Muscle layer of colon (tissue), 2 donors: ENCODE measurements at regions not wholly inside any gene's neighbourhood (a gene's known extent, or its start where the extent isn't known, plus 50 kb on each side); places are given as distances from the start of the nearest gene placed in this dataset.

Experiments used
- H3K27ac ChIP-seq: one replicate; pipeline ENCODE4 v1.7.0; 2013; ENCODE audit warnings: low read depth, mild to moderate bottlenecking, low read length, moderate library complexity
- H3K27me3 ChIP-seq, 2 donors: one replicate each; pipeline ENCODE4 v1.7.0; 2013; ENCODE audit warnings: low read length in 2 of 2, mild to moderate bottlenecking in 2 of 2; ENCODE audit not compliant: insufficient read depth in 2 of 2, control insufficient read depth in 1 of 2
- H3K36me3 ChIP-seq: one replicate; pipeline ENCODE4 v1.7.0; 2013; ENCODE audit warnings: mild to moderate bottlenecking, low read length; ENCODE audit not compliant: insufficient read depth
- H3K4me1 ChIP-seq: one replicate; pipeline ENCODE4 v1.7.0; 2013; ENCODE audit warnings: mild to moderate bottlenecking, low read length; ENCODE audit not compliant: insufficient read depth
- H3K4me3 ChIP-seq, 2 donors: one replicate each; pipeline ENCODE4 v1.7.0; 2013; ENCODE audit warnings: low read length in 2 of 2, low read depth in 1 of 2, mild to moderate bottlenecking in 1 of 2, moderate library complexity in 1 of 2
- H3K9ac ChIP-seq: one replicate; pipeline ENCODE4 v1.7.0; 2013; ENCODE audit warnings: low read length
- H3K9me3 ChIP-seq: one replicate; pipeline ENCODE4 v1.7.0; 2013; ENCODE audit warnings: mild to moderate bottlenecking, low read length
- donor health status: abdominal sarcoma.
- donor health status: Adenocarcinoma of cecum.

- Histone ChIP-seq H3K9ac (no peak overlapping the region), H3K36me3 (no peaks in the 10 kb centered on the region), H3K27me3 (no peaks in the 10 kb centered on the region), H3K4me3 (no peak overlapping the region), H3K27ac (no peak overlapping the region), H3K4me1 (no peaks in the 10 kb centered on the region), H3K9me3 (no peaks in the 10 kb centered on the region)
These were observed 777.4 kb downstream of the DSC3 start for GRCh38 chr18:30265190-30265589.

GRCh38 chr18:30254331-30254730 lies 788.2 kb downstream of the DSC3 start:
- no peak overlapping the region for H3K27ac ChIP-seq
- H3K27me3 ChIP-seq: no peaks in the 10 kb centered on the region
- H3K9me3 ChIP-seq: no peaks in the 10 kb centered on the region
- no peak overlapping the region for H3K4me3 ChIP-seq
- no peak overlapping the region for H3K9ac ChIP-seq
- H3K36me3 ChIP-seq: no peaks in the 10 kb centered on the region
- H3K4me1 ChIP-seq: no peaks in the 10 kb centered on the region

- H3K4me3 ChIP-seq: no peak overlapping the region
- no peak overlapping the region for H3K9ac ChIP-seq
- H3K27ac ChIP-seq: no peak overlapping the region
- no peaks in the 10 kb centered on the region for H3K27me3 ChIP-seq
- H3K9me3 ChIP-seq: no peaks in the 10 kb centered on the region
- H3K4me1 ChIP-seq: no peaks in the 10 kb centered on the region
- no peaks in the 10 kb centered on the region for H3K36me3 ChIP-seq
These were observed 794.5 kb downstream of the DSC3 start for GRCh38 chr18:30248056-30248455.

- Histone ChIP-seq H3K27ac (no peak overlapping the region), H3K27me3 (no peaks in the 10 kb centered on the region), H3K9me3 (no peaks in the 10 kb centered on the region), H3K4me1 (no peaks in the 10 kb centered on the region), H3K4me3 (no peak overlapping the region), H3K9ac (no peak overlapping the region), H3K36me3 (no peaks in the 10 kb centered on the region)
These were observed 796.6 kb downstream of the DSC3 start for GRCh38 chr18:30245766-30246455.

- Histone ChIP-seq H3K36me3 (no peaks in the 10 kb centered on the region), H3K4me1 (no peaks in the 10 kb centered on the region), H3K27me3 (no peaks in the 10 kb centered on the region), H3K9ac (no peak overlapping the region), H3K4me3 (no peak overlapping the region), H3K9me3 (no peaks in the 10 kb centered on the region), H3K27ac (no peak overlapping the region)
These were observed 807.8 kb downstream of the DSC3 start for GRCh38 chr18:30234755-30235154.

GRCh38 chr18:30211112-30211511 lies 831.4 kb downstream of the DSC3 start:
- H3K36me3 ChIP-seq: no peaks in the 10 kb centered on the region
- no peaks in the 10 kb centered on the region for H3K27me3 ChIP-seq
- no peak overlapping the region for H3K27ac ChIP-seq
- no peak overlapping the region for H3K9ac ChIP-seq
- no peaks in the 10 kb centered on the region for H3K4me1 ChIP-seq
- no peaks in the 10 kb centered on the region for H3K9me3 ChIP-seq
- H3K4me3 ChIP-seq: no peak overlapping the region

GRCh38 chr18:30208546-30208945 lies 834.0 kb downstream of the DSC3 start:
- no peak overlapping the region for H3K9ac ChIP-seq
- H3K27ac ChIP-seq: no peak overlapping the region
- no peaks in the 10 kb centered on the region for H3K36me3 ChIP-seq
- H3K27me3 ChIP-seq: no peaks in the 10 kb centered on the region
- no peaks in the 10 kb centered on the region for H3K4me1 ChIP-seq
- H3K4me3 ChIP-seq: no peak overlapping the region
- no peaks in the 10 kb centered on the region for H3K9me3 ChIP-seq

GRCh38 chr18:30192216-30192615 lies 850.3 kb downstream of the DSC3 start:
- no peaks in the 10 kb centered on the region for H3K9me3 ChIP-seq
- no peak overlapping the region for H3K9ac ChIP-seq
- no peak overlapping the region for H3K27ac ChIP-seq
- no peak overlapping the region for H3K4me3 ChIP-seq
- H3K4me1 ChIP-seq: no peaks in the 10 kb centered on the region
- H3K27me3 ChIP-seq: no peaks in the 10 kb centered on the region
- H3K36me3 ChIP-seq: no peaks in the 10 kb centered on the region

GRCh38 chr18:30186245-30186644 lies 856.3 kb downstream of the DSC3 start:
- Histone ChIP-seq H3K27me3 (no peaks in the 10 kb centered on the region), H3K9me3 (no peaks in the 10 kb centered on the region), H3K4me1 (no peaks in the 10 kb centered on the region), H3K36me3 (no peaks in the 10 kb centered on the region), H3K4me3 (no peak overlapping the region), H3K9ac (no peak overlapping the region), H3K27ac (no peak overlapping the region)

GRCh38 chr18:30177056-30177455 lies 865.5 kb downstream of the DSC3 start:
- no peaks in the 10 kb centered on the region for H3K4me1 ChIP-seq
- no peaks in the 10 kb centered on the region for H3K27me3 ChIP-seq
- no peak overlapping the region for H3K27ac ChIP-seq
- H3K4me3 ChIP-seq: no peak overlapping the region
- H3K9me3 ChIP-seq: no peaks in the 10 kb centered on the region
- H3K36me3 ChIP-seq: no peaks in the 10 kb centered on the region
- no peak overlapping the region for H3K9ac ChIP-seq

GRCh38 chr18:30175621-30176225 lies 866.8 kb downstream of the DSC3 start:
- no peak overlapping the region for H3K9ac ChIP-seq
- no peaks in the 10 kb centered on the region for H3K4me1 ChIP-seq
- H3K27me3 ChIP-seq: no peaks in the 10 kb centered on the region
- no peaks in the 10 kb centered on the region for H3K9me3 ChIP-seq
- no peaks in the 10 kb centered on the region for H3K36me3 ChIP-seq
- no peak overlapping the region for H3K27ac ChIP-seq
- H3K4me3 ChIP-seq: no peak overlapping the region

GRCh38 chr18:30175061-30175574 lies 867.4 kb downstream of the DSC3 start:
- Histone ChIP-seq H3K36me3 (no peaks in the 10 kb centered on the region), H3K9me3 (no peaks in the 10 kb centered on the region), H3K27ac (no peak overlapping the region), H3K27me3 (no peaks in the 10 kb centered on the region), H3K4me1 (no peaks in the 10 kb centered on the region), H3K9ac (no peak overlapping the region), H3K4me3 (no peak overlapping the region)
